ENCODE measurements at regions not wholly inside any gene's neighbourhood (a gene's known extent, or its start where the extent isn't known, plus 50 kb on each side); places are given as distances from the start of the nearest gene placed in this dataset.
A peak's percentile ranks its signal among the peaks of the same experiment; 100 is the strongest.

DNA sequence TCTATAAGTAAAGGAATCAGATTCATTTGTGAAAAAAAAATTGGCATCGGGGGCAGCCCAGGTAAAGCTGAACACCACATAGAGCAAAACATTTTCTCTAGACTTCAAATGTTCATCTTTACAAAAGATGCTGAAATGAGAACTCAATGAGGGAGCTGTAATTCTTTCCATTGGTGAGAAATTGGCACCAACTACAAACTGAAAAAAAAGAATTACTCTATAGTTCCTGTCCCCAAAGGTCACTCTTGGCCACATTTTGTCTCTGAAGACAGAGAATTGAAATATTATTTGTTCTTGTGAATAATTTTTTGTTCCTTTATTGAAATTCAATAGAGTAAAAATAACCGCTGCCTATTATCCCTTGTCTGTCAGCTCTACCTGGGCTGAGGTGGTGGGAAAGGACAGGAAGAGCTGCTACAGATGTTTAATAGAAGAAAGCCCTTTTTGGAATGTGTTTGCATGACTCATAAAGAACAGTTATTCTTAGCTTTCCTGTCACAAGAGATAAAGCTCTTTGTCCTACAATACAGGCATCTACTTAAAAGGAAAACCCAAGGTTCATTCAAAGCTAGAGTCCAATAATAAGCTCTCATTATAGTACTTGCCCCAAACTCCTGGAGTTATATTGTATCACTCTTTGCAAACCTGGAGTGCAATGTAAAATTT lies 380.1 kb upstream of the KITLG start:
- POLR2A ChIA-PET: interaction anchor here (1.4 kb wide), 1 partner anchor 29 kb away, joined by 3 read pairs; no protein-coding TSS in a partner anchor
- intact Hi-C loops (cut with micrococcal nuclease; ENCODE audit: unreplicated experiment): no loop called here
- BruUV-seq (replicated peaks): no TSS peak
- peaks cover 67% of the 10 kb centered on the region for H3K4me1 ChIP-seq
- Mint-ChIP-seq H3K36me3 (ENCODE audit: insufficient read depth, unreplicated experiment) (peaks cover 40% of the 10 kb centered on the region), H3K9me3 (ENCODE audit: unreplicated experiment) (peaks cover 4% of the 10 kb centered on the region), H3K4me3 (ENCODE audit: unreplicated experiment) (peak overlapping the region; percentile 22), H3K4me1 (ENCODE audit: low read depth, unreplicated experiment) (peaks cover 64% of the 10 kb centered on the region), H3K27me3 (ENCODE audit: insufficient read depth, unreplicated experiment) (no peaks in the 10 kb centered on the region), H3K27ac (ENCODE audit: unreplicated experiment) (peak overlapping the region; percentile 74)
- no peak overlapping the region for H3K4me3 ChIP-seq (ENCODE audit: low read depth, low read length)
- DNase-seq: peak in 1 of 2 experiments; percentile 38
- no peaks in the 10 kb centered on the region for H3K36me3 ChIP-seq (ENCODE audit: control insufficient read depth, insufficient read depth, low read length)
- CTCF ChIA-PET: interaction anchor here (0.5 kb wide), 1 partner anchor 635 kb away, joined by 4 read pairs; no protein-coding TSS in a partner anchor
- TF ChIP-seq, protein P1, sequence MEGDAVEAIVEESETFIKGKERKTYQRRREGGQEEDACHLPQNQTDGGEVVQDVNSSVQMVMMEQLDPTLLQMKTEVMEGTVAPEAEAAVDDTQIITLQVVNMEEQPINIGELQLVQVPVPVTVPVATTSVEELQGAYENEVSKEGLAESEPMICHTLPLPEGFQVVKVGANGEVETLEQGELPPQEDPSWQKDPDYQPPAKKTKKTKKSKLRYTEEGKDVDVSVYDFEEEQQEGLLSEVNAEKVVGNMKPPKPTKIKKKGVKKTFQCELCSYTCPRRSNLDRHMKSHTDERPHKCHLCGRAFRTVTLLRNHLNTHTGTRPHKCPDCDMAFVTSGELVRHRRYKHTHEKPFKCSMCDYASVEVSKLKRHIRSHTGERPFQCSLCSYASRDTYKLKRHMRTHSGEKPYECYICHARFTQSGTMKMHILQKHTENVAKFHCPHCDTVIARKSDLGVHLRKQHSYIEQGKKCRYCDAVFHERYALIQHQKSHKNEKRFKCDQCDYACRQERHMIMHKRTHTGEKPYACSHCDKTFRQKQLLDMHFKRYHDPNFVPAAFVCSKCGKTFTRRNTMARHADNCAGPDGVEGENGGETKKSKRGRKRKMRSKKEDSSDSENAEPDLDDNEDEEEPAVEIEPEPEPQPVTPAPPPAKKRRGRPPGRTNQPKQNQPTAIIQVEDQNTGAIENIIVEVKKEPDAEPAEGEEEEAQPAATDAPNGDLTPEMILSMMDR (IDR thresholded peaks at IDR 0.05; ENCODE audit: insufficient read depth in 1 of 2, low read depth in 1 of 2, low read length in 1 of 2, severe bottlenecking in 1 of 2, unreplicated experiment in 1 of 2): no peak
- 0 out of 2 replicates have a peak, but pooled peaks cover 2% of the 10 kb centered on the region for H3K9me3 ChIP-seq
- H3K27me3 ChIP-seq (replicated peaks; ENCODE audit: control insufficient read depth, insufficient read depth, low read length): no peaks in the 10 kb centered on the region

DNA sequence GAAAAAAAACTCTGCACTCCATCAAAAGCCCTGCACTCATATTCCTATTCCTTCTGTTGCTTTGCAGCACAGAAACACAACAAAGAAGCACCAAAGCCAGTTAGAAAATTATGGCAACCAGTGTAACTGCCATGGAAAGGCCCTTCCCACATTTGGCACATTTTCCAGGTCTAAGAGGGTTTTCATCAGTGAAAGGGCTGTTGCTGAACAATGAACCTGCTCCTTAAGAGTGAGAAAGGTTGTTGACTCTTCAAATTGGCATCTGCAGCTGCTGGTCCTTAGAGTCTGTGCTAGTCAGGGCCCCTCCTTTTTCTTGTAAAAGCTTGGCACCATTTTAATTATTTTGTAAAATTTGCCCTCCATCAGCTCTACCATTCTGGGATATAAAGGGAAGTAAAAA lies 378.7 kb upstream of the KITLG start:
- Histone ChIP-seq H3K4me3 (ENCODE audit: low read depth, low read length) (no peak overlapping the region), H3K9me3 (0 out of 2 replicates have a peak, but pooled peaks cover 2% of the 10 kb centered on the region), H3K4me1 (peaks cover 81% of the 10 kb centered on the region), H3K27me3 (replicated peaks; ENCODE audit: control insufficient read depth, insufficient read depth, low read length) (no peaks in the 10 kb centered on the region), H3K36me3 (ENCODE audit: control insufficient read depth, insufficient read depth, low read length) (no peaks in the 10 kb centered on the region)
- Mint-ChIP-seq H3K9me3 (ENCODE audit: unreplicated experiment) (peaks cover 4% of the 10 kb centered on the region), H3K4me3 (ENCODE audit: unreplicated experiment) (peak overlapping the region; percentile 14), H3K4me1 (ENCODE audit: low read depth, unreplicated experiment) (peaks cover 67% of the 10 kb centered on the region), H3K27ac (ENCODE audit: unreplicated experiment) (peak overlapping the region; percentile 60), H3K27me3 (ENCODE audit: insufficient read depth, unreplicated experiment) (no peaks in the 10 kb centered on the region), H3K36me3 (ENCODE audit: insufficient read depth, unreplicated experiment) (peaks cover 34% of the 10 kb centered on the region)
- no peak for DNase-seq
- POLR2A ChIA-PET: no interaction called here
- CTCF ChIA-PET: no interaction called here
- TF ChIP-seq, protein P1 (IDR thresholded peaks at IDR 0.05; ENCODE audit: insufficient read depth in 1 of 2, low read depth in 1 of 2, low read length in 1 of 2, severe bottlenecking in 1 of 2, unreplicated experiment in 1 of 2): no peak
- intact Hi-C loops (cut with micrococcal nuclease; ENCODE audit: unreplicated experiment): loop anchor here (10.0 kb wide), 1 partner anchor 774 kb away; no protein-coding TSS in a partner anchor
- BruUV-seq (replicated peaks): no TSS peak

DNA sequence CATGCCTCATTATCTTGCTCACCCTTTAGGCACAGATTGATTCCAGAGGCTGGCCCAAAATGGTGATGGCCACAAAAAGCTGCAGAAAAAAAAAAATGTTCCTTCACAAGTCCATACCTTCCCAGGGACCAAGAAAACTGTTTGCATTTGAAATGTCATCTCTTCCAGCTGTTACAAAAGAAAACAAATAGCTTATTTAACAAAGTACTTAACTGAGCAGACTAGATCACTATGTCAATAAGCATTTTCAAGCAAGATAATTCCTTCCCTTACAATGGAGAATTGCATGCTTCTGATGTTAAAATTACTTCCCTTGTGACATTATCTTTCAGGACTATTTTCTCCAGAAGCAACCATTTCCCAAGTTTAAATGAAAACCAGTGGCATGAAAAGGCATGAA lies 377.9 kb upstream of the KITLG start:
- Histone ChIP-seq H3K4me1 (peaks cover 89% of the 10 kb centered on the region), H3K36me3 (ENCODE audit: control insufficient read depth, insufficient read depth, low read length) (no peaks in the 10 kb centered on the region), H3K27me3 (replicated peaks; ENCODE audit: control insufficient read depth, insufficient read depth, low read length) (no peaks in the 10 kb centered on the region), H3K4me3 (ENCODE audit: low read depth, low read length) (no peak overlapping the region), H3K9me3 (no peaks in the 10 kb centered on the region)
- Mint-ChIP-seq H3K36me3 (ENCODE audit: insufficient read depth, unreplicated experiment) (peaks cover 34% of the 10 kb centered on the region), H3K27ac (ENCODE audit: unreplicated experiment) (peak overlapping the region; percentile 60), H3K27me3 (ENCODE audit: insufficient read depth, unreplicated experiment) (no peaks in the 10 kb centered on the region), H3K4me1 (ENCODE audit: low read depth, unreplicated experiment) (peaks cover 74% of the 10 kb centered on the region), H3K4me3 (ENCODE audit: unreplicated experiment) (peak overlapping the region; percentile 14), H3K9me3 (ENCODE audit: unreplicated experiment) (peaks cover 11% of the 10 kb centered on the region)
- TF ChIP-seq, protein P1 (IDR thresholded peaks at IDR 0.05; ENCODE audit: insufficient read depth in 1 of 2, low read depth in 1 of 2, low read length in 1 of 2, severe bottlenecking in 1 of 2, unreplicated experiment in 1 of 2): no peak
- DNase-seq: no peak
- intact Hi-C loops (cut with micrococcal nuclease; ENCODE audit: unreplicated experiment): loop anchor here (10.0 kb wide), 1 partner anchor 773 kb away; no protein-coding TSS in a partner anchor
- POLR2A ChIA-PET: interaction anchor here (1.0 kb wide), 1 partner anchor 36 kb away, joined by 3 read pairs; no protein-coding TSS in a partner anchor
- CTCF ChIA-PET: interaction anchor here (0.7 kb wide), 1 partner anchor 493 kb away, joined by 3 read pairs; no protein-coding TSS in a partner anchor
- no TSS peak for BruUV-seq (replicated peaks)

Measured in Caco-2 (cell line).